GM19240 (cell line): ENCODE measurements at regions not wholly inside any gene's neighbourhood (a gene's known extent, or its start where the extent isn't known, plus 50 kb on each side); places are given as distances from the start of the nearest gene placed in this dataset.

ENCODE experiments used
- DNase-seq: peaks from one replicate; pipeline ENCODE4 v3.0.0; 2011; ENCODE audit warnings: low spot score; ENCODE audit not compliant: insufficient read length

GRCh38 chr17:65277576-65277975, 140.4 kb downstream of the RGS9 start:
- no peak for DNase-seq
